H1 (cell line): ENCODE measurements at regions not wholly inside any gene's neighbourhood (a gene's known extent, or its start where the extent isn't known, plus 50 kb on each side); places are given as distances from the start of the nearest gene placed in this dataset.

Source experiments
- KDM4A ChIP-seq: IDR thresholded peaks from one replicate; pipeline ENCODE4 v1.7.1; 2012; ENCODE audit warnings: low read depth, mild to moderate bottlenecking, moderate library complexity, low read length, inconsistent platforms; ENCODE audit not compliant: severe bottlenecking
- POLR2A ChIP-seq, 2 experiments: IDR thresholded peaks; 1 replicate in 1 of 2; 2 replicates in 1 of 2; pipeline ENCODE4 v1.6.1; 2011; ENCODE audit warnings: low read depth in 2 of 2, low read length in 2 of 2, mild to moderate bottlenecking in 2 of 2; ENCODE audit errors: control extremely low read depth in 1 of 2
- POLR2AphosphoS5 ChIP-seq: IDR thresholded peaks from 2 replicates; pipeline ENCODE4 v1.6.1; 2011; ENCODE audit warnings: low read depth, low read length
- RFX5 ChIP-seq: IDR thresholded peaks from 2 replicates; pipeline ENCODE4 v1.6.1; 2011; ENCODE audit warnings: low read depth, low read length, improper control_type of control experiment, borderline replicate concordance
- RXRA ChIP-seq: IDR thresholded peaks from 2 replicates; pipeline ENCODE4 v1.6.1; 2011; ENCODE audit warnings: low read depth, mild to moderate bottlenecking, low read length, moderate library complexity; ENCODE audit not compliant: insufficient read depth
- SRF ChIP-seq: IDR thresholded peaks from 2 replicates; pipeline ENCODE4 v1.6.1; 2011; ENCODE audit warnings: mild to moderate bottlenecking, low read depth, low read length, moderate library complexity
- YY1 ChIP-seq: IDR thresholded peaks from 2 replicates; pipeline ENCODE4 v1.6.1; 2011; ENCODE audit warnings: low read depth, mild to moderate bottlenecking, low read length
- TF ChIP-seq, protein P1 (sequence below): IDR thresholded peaks from 2 replicates; pipeline ENCODE4 v1.6.1; 2012; ENCODE audit warnings: inconsistent platforms

- TF ChIP-seq, protein P1, sequence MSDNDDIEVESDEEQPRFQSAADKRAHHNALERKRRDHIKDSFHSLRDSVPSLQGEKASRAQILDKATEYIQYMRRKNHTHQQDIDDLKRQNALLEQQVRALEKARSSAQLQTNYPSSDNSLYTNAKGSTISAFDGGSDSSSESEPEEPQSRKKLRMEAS, result peak; percentile 41; the same call in 1 of the 2 replicates
- TF ChIP-seq YY1, result peak; percentile 58; the same call in 1 of the 2 replicates
- no peak for TF ChIP-seq POLR2AphosphoS5
- TF ChIP-seq KDM4A, result no peak
- no peak for TF ChIP-seq RFX5
- no peak for TF ChIP-seq RXRA
- TF ChIP-seq POLR2A (IDR thresholded peaks at IDR 0.05; ENCODE audit: control extremely low read depth in 1 of 2, low read depth in 2 of 2, low read length in 2 of 2), result no peak
- TF ChIP-seq SRF, result no peak
These were observed 71.4 kb downstream of the CHST1 start (continued) for GRCh38 chr11:45593992-45594391.
